ENCODE measurements at regions not wholly inside any gene's neighbourhood (a gene's known extent, or its start where the extent isn't known, plus 50 kb on each side); places are given as distances from the start of the nearest gene placed in this dataset.
A peak's percentile ranks its signal among the peaks of the same experiment; 100 is the strongest.

DNA sequence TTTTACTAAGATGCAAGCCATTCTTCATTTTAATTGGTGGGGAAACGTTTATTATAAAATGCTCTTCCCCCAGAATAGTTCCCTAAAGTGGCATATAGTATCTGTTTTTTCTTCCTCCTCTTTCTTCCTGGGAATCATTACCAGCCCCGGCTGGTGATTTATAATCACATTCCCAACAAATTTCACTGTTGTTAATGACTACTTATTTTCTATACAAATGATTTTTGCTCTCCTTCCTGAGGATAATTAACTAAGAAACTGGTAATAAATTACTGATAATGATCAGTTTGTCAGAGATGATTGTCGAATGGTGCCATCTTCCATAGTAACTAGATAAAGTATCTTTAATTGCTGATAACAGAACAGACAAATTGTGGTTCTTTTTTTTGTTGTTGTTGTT, 785.5 kb upstream of the RBFOX1 start:
- H3K79me1 ChIP-seq (ENCODE audit: low read length) = no peaks in the 10 kb centered on the region
- H3K4ac ChIP-seq (ENCODE audit: low read depth, low read length) = no peak overlapping the region
- H3K36me3 ChIP-seq (ENCODE audit: control insufficient read depth in 1 of 2, insufficient read depth in 2 of 2, low read length in 2 of 2) = no peaks in the 10 kb centered on the region
- H4K12ac ChIP-seq (ENCODE audit: low read depth, low read length) = no peak overlapping the region
- H4K91ac ChIP-seq (ENCODE audit: low read depth, low read length) = no peak overlapping the region
- H3K9ac ChIP-seq (ENCODE audit: low read length) = no peak overlapping the region
- no CpG with 5 or more reads among the region's 3 CpGs for WGBS (ENCODE audit: extremely low coverage, insufficient coverage, insufficient read length)
- H2BK120ac ChIP-seq (ENCODE audit: insufficient read depth, low read length, poor library complexity) = no peak overlapping the region
- no peak for DNase-seq
- no peak overlapping the region for H2AK5ac ChIP-seq (ENCODE audit: low read length)
- no peaks in the 10 kb centered on the region for H3K4me1 ChIP-seq (ENCODE audit: control insufficient read depth in 1 of 2, insufficient read depth in 2 of 2, low read length in 2 of 2)
- no peak overlapping the region for H4K8ac ChIP-seq (ENCODE audit: low read depth, low read length)
- no peak overlapping the region for H3K27ac ChIP-seq (ENCODE audit: low read depth, low read length)
- H2BK5ac ChIP-seq (ENCODE audit: low read depth, low read length, poor library complexity) = no peak overlapping the region
- no peak overlapping the region for H2BK12ac ChIP-seq (ENCODE audit: low read length)
- no peak overlapping the region for H3K4me2 ChIP-seq (ENCODE audit: low read length)
- H3K9me3 ChIP-seq (ENCODE audit: insufficient read depth, low read depth, low read length) = no peaks in the 10 kb centered on the region
- no peak overlapping the region for H3K4me3 ChIP-seq (ENCODE audit: low read depth, low read length)
- H3K18ac ChIP-seq (ENCODE audit: low read length) = no peak overlapping the region
- H3K27me3 ChIP-seq (ENCODE audit: insufficient read depth, low read length) = no peaks in the 10 kb centered on the region
- H2AFZ ChIP-seq (ENCODE audit: insufficient read depth, low read length, poor library complexity) = no peak overlapping the region
- H3K79me2 ChIP-seq (ENCODE audit: control insufficient read depth, insufficient read depth, low read length, poor library complexity) = no peaks in the 10 kb centered on the region
- no peak overlapping the region for H3K23ac ChIP-seq (ENCODE audit: low read length)
- no peak overlapping the region for H3K14ac ChIP-seq (ENCODE audit: low read length)

DNA sequence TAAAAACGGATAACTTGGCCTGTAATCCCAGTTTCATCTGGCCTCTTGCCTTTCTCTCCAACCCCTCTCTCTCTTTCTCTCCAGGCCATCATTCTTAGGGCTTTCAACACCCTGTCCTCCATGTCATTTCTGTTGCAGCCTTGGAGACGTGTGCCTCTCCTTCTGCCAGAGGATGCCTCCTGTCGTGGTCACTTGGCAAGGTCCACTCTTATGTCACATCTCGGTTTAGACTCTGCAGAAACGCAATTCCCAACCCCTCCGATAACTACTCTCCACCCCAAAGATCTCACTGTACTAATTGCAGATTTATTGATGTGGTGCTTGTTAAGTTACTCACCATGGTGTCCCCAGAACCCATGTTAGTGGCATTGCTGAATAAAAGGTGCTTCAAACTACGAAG, 787.3 kb upstream of the RBFOX1 start:
- WGBS (ENCODE audit: extremely low coverage, insufficient coverage, insufficient read length) = no CpG with 5 or more reads among the region's 7 CpGs
- H3K27me3 ChIP-seq (ENCODE audit: insufficient read depth, low read length) = no peaks in the 10 kb centered on the region

DNA sequence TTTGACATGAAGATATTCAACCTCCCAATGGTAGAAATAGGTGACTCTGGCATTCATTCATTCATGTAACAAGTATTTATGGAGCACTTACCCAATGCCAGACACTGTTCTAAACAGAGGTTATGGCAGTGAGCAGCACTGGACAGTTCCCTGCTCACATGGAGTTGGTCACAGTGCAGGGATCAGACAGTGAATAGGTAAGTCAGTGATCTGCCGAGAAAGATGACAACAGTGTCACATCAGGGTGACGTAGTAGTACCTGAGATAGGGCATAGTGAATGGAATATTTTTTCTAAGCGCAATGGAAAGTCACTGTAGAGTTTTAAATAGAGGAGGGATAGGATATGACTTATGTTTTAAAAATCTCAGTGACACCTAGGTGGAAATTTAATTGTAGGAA, 791.4 kb upstream of the RBFOX1 start:
- no CpG with 5 or more reads among the region's 3 CpGs for WGBS (ENCODE audit: extremely low coverage, insufficient coverage, insufficient read length)
- H3K18ac ChIP-seq (ENCODE audit: low read length) = no peak overlapping the region
- H2BK120ac ChIP-seq (ENCODE audit: insufficient read depth, low read length, poor library complexity) = no peak overlapping the region
- no peak overlapping the region for H3K4me3 ChIP-seq (ENCODE audit: low read depth, low read length)
- H3K27ac ChIP-seq (ENCODE audit: low read depth, low read length) = no peak overlapping the region
- H3K79me1 ChIP-seq (ENCODE audit: low read length) = no peaks in the 10 kb centered on the region
- H3K23ac ChIP-seq (ENCODE audit: low read length) = no peak overlapping the region
- no peaks in the 10 kb centered on the region for H3K27me3 ChIP-seq (ENCODE audit: insufficient read depth, low read length)
- H4K12ac ChIP-seq (ENCODE audit: low read depth, low read length) = no peak overlapping the region
- H2BK5ac ChIP-seq (ENCODE audit: low read depth, low read length, poor library complexity) = no peak overlapping the region
- H3K9ac ChIP-seq (ENCODE audit: low read length) = no peak overlapping the region
- H3K4me1 ChIP-seq (ENCODE audit: control insufficient read depth in 1 of 2, insufficient read depth in 2 of 2, low read length in 2 of 2) = no peaks in the 10 kb centered on the region
- H3K79me2 ChIP-seq (ENCODE audit: control insufficient read depth, insufficient read depth, low read length, poor library complexity) = no peaks in the 10 kb centered on the region
- H2AFZ ChIP-seq (ENCODE audit: insufficient read depth, low read length, poor library complexity) = no peak overlapping the region
- no peak overlapping the region for H3K14ac ChIP-seq (ENCODE audit: low read length)
- no peaks in the 10 kb centered on the region for H3K36me3 ChIP-seq (ENCODE audit: control insufficient read depth in 1 of 2, insufficient read depth in 2 of 2, low read length in 2 of 2)
- H2BK12ac ChIP-seq (ENCODE audit: low read length) = no peak overlapping the region
- H3K4ac ChIP-seq (ENCODE audit: low read depth, low read length) = no peak overlapping the region
- H3K9me3 ChIP-seq (ENCODE audit: insufficient read depth, low read depth, low read length) = no peaks in the 10 kb centered on the region
- DNase-seq = no peak
- no peak overlapping the region for H4K8ac ChIP-seq (ENCODE audit: low read depth, low read length)
- H2AK5ac ChIP-seq (ENCODE audit: low read length) = no peak overlapping the region
- no peak overlapping the region for H3K4me2 ChIP-seq (ENCODE audit: low read length)
- no peak overlapping the region for H4K91ac ChIP-seq (ENCODE audit: low read depth, low read length)

More for the DNA sequence above, 787.3 kb upstream of the RBFOX1 start:
- no peak overlapping the region for H3K18ac ChIP-seq (ENCODE audit: low read length)
- no peak overlapping the region for H3K4ac ChIP-seq (ENCODE audit: low read depth, low read length)
- no peak overlapping the region for H3K27ac ChIP-seq (ENCODE audit: low read depth, low read length)
- no peaks in the 10 kb centered on the region for H3K36me3 ChIP-seq (ENCODE audit: control insufficient read depth in 1 of 2, insufficient read depth in 2 of 2, low read length in 2 of 2)
- no peaks in the 10 kb centered on the region for H3K9me3 ChIP-seq (ENCODE audit: insufficient read depth, low read depth, low read length)
- DNase-seq = no peak
- H2AFZ ChIP-seq (ENCODE audit: insufficient read depth, low read length, poor library complexity) = no peak overlapping the region
- H3K4me2 ChIP-seq (ENCODE audit: low read length) = no peak overlapping the region
- no peak overlapping the region for H3K14ac ChIP-seq (ENCODE audit: low read length)
- no peak overlapping the region for H2BK120ac ChIP-seq (ENCODE audit: insufficient read depth, low read length, poor library complexity)
- no peaks in the 10 kb centered on the region for H3K79me1 ChIP-seq (ENCODE audit: low read length)
- H4K91ac ChIP-seq (ENCODE audit: low read depth, low read length) = no peak overlapping the region
- H3K79me2 ChIP-seq (ENCODE audit: control insufficient read depth, insufficient read depth, low read length, poor library complexity) = no peaks in the 10 kb centered on the region
- no peaks in the 10 kb centered on the region for H3K4me1 ChIP-seq (ENCODE audit: control insufficient read depth in 1 of 2, insufficient read depth in 2 of 2, low read length in 2 of 2)
- no peak overlapping the region for H2BK5ac ChIP-seq (ENCODE audit: low read depth, low read length, poor library complexity)
- no peak overlapping the region for H3K9ac ChIP-seq (ENCODE audit: low read length)
- no peak overlapping the region for H4K12ac ChIP-seq (ENCODE audit: low read depth, low read length)
- no peak overlapping the region for H2BK12ac ChIP-seq (ENCODE audit: low read length)
- H3K4me3 ChIP-seq (ENCODE audit: low read depth, low read length) = no peak overlapping the region
- H3K23ac ChIP-seq (ENCODE audit: low read length) = peak overlapping the region; percentile 47
- H2AK5ac ChIP-seq (ENCODE audit: low read length) = no peak overlapping the region
- H4K8ac ChIP-seq (ENCODE audit: low read depth, low read length) = no peak overlapping the region

DNA sequence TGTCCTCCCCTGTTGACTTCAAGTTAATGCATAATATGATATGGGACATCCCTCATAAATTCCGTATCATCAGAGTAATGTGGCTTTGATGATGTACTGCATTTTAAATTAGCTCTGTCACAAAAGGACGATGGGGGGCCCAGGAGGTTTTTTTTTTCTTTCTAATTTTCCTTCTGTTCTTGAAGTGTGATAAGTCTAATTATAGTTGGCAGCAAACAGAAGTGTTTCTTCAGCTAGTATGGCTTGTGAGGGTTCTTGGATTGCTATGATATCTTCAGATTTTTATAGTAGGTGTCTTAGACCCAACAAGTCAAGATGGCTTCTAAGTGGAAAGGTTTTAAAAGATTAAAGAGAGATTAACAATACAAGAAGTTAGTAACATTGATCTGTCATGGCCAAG, 796.2 kb upstream of the RBFOX1 start:
- no peak overlapping the region for H3K18ac ChIP-seq (ENCODE audit: low read length)
- no peak overlapping the region for H4K91ac ChIP-seq (ENCODE audit: low read depth, low read length)
- H2AFZ ChIP-seq (ENCODE audit: insufficient read depth, low read length, poor library complexity) = no peak overlapping the region
- no peak overlapping the region for H2BK12ac ChIP-seq (ENCODE audit: low read length)
- no peak for DNase-seq
- no peaks in the 10 kb centered on the region for H3K79me2 ChIP-seq (ENCODE audit: control insufficient read depth, insufficient read depth, low read length, poor library complexity)
- H3K9ac ChIP-seq (ENCODE audit: low read length) = no peak overlapping the region
- no peaks in the 10 kb centered on the region for H3K27me3 ChIP-seq (ENCODE audit: insufficient read depth, low read length)
- no peak overlapping the region for H3K14ac ChIP-seq (ENCODE audit: low read length)
- no peak overlapping the region for H2BK120ac ChIP-seq (ENCODE audit: insufficient read depth, low read length, poor library complexity)
- no peaks in the 10 kb centered on the region for H3K4me1 ChIP-seq (ENCODE audit: control insufficient read depth in 1 of 2, insufficient read depth in 2 of 2, low read length in 2 of 2)
- no peak overlapping the region for H3K23ac ChIP-seq (ENCODE audit: low read length)
- H3K36me3 ChIP-seq (ENCODE audit: control insufficient read depth in 1 of 2, insufficient read depth in 2 of 2, low read length in 2 of 2) = no peaks in the 10 kb centered on the region
- no peak overlapping the region for H2BK5ac ChIP-seq (ENCODE audit: low read depth, low read length, poor library complexity)
- H3K9me3 ChIP-seq (ENCODE audit: insufficient read depth, low read depth, low read length) = no peaks in the 10 kb centered on the region
- H3K4ac ChIP-seq (ENCODE audit: low read depth, low read length) = no peak overlapping the region
- H4K8ac ChIP-seq (ENCODE audit: low read depth, low read length) = no peak overlapping the region
- no peak overlapping the region for H3K4me2 ChIP-seq (ENCODE audit: low read length)
- no CpG with 5 or more reads among the region's 2 CpGs for WGBS (ENCODE audit: extremely low coverage, insufficient coverage, insufficient read length)
- no peak overlapping the region for H2AK5ac ChIP-seq (ENCODE audit: low read length)
- no peak overlapping the region for H3K27ac ChIP-seq (ENCODE audit: low read depth, low read length)
- H4K12ac ChIP-seq (ENCODE audit: low read depth, low read length) = no peak overlapping the region
- no peak overlapping the region for H3K4me3 ChIP-seq (ENCODE audit: low read depth, low read length)
- no peaks in the 10 kb centered on the region for H3K79me1 ChIP-seq (ENCODE audit: low read length)
